GM10266 (cell line): ENCODE measurements at regions not wholly inside any gene's neighbourhood (a gene's known extent, or its start where the extent isn't known, plus 50 kb on each side); places are given as distances from the start of the nearest gene placed in this dataset.
A peak's percentile ranks its signal among the peaks of the same experiment; 100 is the strongest.

Experiments
- DNase-seq: peaks from one replicate; pipeline ENCODE4 v3.0.0; 2012; ENCODE audit errors: extremely low spot score
- CTCF ChIP-seq: IDR thresholded peaks from 2 replicates; pipeline ENCODE4 v1.5.1; 2012; ENCODE audit warnings: mild to moderate bottlenecking, low read depth; ENCODE audit not compliant: control insufficient read depth, insufficient read depth; ENCODE audit errors: missing control alignments

GRCh38 chr10:124236816-124237215, 143.4 kb upstream of the CHST15 start:
- no peak for DNase-seq
- no peak for TF ChIP-seq CTCF

- no peak for TF ChIP-seq CTCF
- no peak for DNase-seq
These were observed 142.7 kb upstream of the CHST15 start for GRCh38 chr10:124236136-124236535.

GRCh38 chr10:124235232-124235631, 141.8 kb upstream of the CHST15 start:
- no peak for TF ChIP-seq CTCF
- no peak for DNase-seq

GRCh38 chr10:124233546-124234138, 140.2 kb upstream of the CHST15 start:
- no peak for TF ChIP-seq CTCF
- no peak for DNase-seq

GRCh38 chr10:124232686-124233545, 139.5 kb upstream of the CHST15 start:
- no peak for TF ChIP-seq CTCF
- no peak for DNase-seq

- peak; percentile 52 for DNase-seq
- TF ChIP-seq CTCF, result no peak
These were observed 138.1 kb upstream of the CHST15 start for GRCh38 chr10:124231168-124232155.
